ENCODE measurements at regions not wholly inside any gene's neighbourhood (a gene's known extent, or its start where the extent isn't known, plus 50 kb on each side); places are given as distances from the start of the nearest gene placed in this dataset.
"Not testable (repeated sequence)": the region's sequence is repeated elsewhere in the genome, so short reads cannot be mapped to it uniquely, and the experiment has no call there.

DNA sequence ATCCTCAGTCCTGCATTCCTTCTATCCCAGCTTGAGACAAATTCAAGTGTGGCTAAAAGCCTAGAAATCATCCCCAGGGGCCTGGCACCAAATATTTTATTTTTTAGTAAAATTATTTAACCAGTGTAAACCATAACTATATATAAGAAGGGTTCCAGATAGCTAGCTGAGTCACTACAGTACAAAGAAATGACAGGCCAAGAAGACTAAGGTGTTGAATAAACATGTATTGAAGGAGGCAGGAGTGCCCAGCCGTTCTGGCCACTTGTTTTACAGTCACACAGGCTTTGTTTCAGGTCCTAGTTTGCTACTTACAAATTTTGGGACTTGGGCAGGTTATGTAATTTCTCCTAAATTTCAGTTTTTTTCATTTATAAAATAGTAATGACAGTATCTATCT is 225.9 kb upstream of the PITX2 start:
- no peak for DNase-seq (ENCODE audit: low read depth in 3 of 3)

DNA sequence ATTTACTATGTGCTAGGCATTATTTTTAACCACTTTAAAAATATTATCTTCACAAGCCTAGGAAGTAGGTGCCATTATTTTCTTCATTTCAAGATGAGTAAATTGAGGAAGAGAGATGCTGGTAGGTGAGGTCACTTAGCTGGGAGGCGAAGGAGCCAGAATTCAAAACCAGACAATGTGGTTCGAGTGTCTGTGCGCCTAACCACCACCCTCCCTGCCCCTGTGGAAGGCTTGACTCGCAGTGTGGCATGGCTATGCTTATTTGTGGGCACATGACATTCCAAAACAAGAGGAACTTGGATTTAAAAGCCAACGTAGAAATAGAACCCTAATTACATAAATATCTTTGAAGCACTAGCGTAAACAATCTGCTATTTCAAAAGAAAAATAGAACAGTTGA is 226.6 kb upstream of the PITX2 start:
- DNase-seq (ENCODE audit: low read depth in 3 of 3): no peak

DNA sequence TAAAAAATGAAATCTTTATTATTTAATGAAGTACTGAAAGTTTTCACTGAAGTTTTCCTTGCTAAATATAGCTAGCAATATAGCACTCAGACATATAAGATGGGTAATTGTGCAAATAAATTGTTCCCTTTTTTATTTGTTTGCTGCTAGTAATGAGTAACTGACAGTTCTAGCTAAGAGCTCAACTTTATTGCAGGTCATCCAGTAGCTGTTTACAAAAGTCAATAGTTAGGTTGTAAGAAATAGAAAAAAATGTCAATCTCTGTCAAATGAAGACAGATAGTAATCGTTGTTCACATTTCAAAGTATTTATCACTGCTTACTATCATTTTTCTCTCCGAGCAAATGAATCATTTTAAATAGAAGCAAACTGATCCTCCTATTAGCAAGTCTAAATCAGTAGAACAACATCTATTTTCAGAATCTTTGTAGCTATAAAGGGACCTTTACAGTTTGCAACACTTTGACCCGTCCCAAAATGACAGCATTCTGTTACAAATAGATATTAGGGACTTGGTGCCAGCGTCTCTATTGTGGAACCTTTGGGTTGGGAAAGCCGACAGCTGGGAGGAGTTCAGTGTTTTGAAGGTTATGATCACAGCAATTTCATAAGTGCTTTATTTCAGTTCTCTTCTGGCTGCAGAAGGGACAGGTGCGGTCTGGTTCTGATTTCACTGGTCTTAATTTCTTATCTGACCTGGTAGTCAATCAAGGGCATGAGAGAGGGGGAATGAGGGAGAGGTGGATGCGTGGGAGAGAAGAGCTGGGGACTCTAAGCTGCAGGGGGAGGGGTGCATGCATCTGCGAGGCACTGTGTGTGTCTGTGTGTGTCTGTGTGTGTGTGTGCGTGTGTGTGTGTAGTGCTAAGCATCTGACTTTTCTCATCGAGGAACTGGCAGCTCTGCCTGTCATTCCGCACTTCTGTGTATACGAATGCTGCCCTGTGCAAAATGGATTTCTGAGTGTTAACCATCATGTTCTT is 227.9 kb upstream of the PITX2 start:
- no peak for DNase-seq (ENCODE audit: low read depth in 3 of 3)

DNA sequence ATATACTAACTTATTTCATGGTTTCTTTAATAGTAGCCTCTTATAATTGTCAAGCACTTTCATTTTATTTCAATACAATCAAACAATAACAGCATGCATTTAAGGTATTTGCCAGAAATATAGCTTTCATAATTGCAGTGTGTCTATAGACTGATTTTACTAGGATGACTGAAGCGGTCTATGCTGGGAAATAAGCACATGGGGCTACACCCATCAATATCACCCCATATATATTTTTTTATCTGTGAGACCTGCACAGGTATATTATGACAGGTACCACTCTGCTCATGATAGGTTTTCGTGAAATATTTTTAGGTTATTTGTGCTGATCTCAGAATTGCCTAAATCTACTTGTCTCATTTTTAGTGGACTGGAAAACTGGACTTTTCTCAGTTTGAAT is 229.1 kb upstream of the PITX2 start:
- no peak for DNase-seq (ENCODE audit: low read depth in 3 of 3)

DNA sequence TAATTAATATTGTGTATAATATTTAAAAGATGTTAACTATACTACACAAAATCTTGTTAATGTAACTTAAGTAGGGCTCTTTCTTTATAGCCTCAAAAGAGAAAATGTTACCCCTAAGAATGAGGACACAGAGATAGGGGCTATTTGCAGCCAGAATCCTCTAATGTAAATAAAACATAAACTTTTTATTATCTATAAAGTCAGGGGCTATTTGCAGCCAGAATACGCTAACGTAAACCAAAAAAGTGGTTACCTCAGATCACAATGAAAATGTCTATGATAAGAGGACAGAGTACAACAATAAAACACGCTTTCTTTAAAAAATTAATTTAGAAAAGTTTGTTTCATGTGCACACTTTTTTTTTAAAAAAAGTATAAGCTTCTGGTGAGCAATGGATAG is 229.9 kb upstream of the PITX2 start:
- DNase-seq (ENCODE audit: low read depth in 3 of 3): no peak

DNA sequence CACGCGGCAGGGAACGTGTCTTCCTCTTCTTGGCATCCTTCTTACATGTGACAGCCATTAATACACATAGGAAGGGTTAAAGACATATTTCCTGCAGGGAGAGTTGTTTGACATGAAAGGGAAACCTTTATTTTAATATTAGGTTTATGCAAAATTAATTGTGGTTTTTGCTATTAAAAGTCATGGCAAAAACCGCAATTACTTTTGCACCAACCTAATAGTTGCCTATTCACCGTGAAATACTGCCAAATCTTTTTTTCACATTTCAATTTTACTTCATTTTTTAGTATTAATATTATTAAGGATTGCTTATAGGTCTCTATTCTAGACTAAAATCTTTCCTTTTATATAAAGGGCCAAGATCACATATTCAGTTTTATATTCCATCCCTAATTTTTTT is 230.4 kb upstream of the PITX2 start:
- no peak for DNase-seq (ENCODE audit: low read depth in 3 of 3)

DNA sequence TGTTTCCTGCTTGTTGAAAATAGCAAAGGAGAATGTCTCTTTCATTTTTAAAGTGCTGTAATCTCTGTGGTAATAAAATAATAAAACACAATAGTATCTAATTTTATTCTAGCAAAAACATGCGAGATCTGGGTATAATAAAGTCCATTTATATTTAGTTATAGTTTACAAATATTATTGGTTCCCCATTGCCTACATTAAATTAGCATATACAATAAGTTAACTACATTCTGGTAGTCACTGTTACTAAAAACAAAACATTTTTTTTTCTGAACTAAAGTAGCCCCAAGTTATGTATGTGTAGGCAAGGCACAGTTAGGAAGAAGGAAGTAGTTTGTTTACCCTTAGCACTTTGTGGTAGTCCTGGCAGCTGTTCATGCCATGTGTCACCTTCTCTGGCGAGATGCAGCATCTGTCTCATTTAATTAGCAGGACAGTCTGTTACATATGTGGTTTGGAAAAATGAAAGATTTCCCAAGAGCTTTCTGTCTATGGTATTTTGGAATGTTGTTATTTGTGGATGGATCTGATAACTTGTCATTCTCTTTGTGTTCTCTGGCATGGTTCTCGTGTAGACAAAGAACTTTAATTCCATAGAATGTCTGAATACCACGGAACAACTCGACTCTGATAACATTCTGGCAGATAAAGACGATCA is 231.3 kb upstream of the PITX2 start:
- DNase-seq (ENCODE audit: low read depth in 3 of 3): no peak

DNA sequence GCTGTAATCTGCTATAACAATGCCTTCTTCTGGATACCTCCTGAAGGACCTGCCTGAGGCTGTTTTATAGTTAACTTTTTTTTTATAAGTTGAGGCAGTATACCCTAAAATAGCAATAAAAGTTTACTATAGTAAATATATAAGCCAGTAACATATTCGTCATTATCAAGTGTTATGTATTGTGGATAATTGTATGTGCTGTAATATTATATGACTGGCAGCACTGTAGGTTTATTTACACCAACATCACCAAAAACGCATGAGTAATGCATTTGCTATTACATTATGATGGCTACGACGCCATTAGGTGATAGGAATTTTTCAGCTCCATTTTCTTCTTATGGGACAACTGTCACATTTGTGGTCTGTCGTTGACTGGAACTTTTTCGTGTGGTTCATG is 237.2 kb upstream of the PITX2 start:
- no peak for DNase-seq (ENCODE audit: low read depth in 3 of 3)

DNA sequence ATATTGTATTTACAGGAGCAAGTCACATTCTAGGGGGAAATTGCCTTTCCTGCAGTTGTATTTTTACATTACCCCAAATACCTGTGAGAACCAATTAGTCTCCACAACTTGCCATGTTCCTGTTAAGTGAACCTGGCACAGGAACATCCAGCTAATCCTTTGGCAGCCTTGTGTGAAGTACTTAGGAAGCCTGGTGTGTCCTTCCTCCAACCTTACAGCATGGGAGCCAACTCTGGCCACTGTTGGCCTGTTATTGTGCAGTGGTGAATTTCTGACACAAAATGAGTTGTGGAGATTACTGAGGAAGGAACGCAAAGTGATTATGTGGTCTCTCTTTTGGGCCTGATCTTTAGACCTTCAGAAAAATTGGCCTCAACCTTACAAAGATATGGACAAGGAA is 238.0 kb upstream of the PITX2 start:
- no peak for DNase-seq (ENCODE audit: low read depth in 3 of 3)

DNA sequence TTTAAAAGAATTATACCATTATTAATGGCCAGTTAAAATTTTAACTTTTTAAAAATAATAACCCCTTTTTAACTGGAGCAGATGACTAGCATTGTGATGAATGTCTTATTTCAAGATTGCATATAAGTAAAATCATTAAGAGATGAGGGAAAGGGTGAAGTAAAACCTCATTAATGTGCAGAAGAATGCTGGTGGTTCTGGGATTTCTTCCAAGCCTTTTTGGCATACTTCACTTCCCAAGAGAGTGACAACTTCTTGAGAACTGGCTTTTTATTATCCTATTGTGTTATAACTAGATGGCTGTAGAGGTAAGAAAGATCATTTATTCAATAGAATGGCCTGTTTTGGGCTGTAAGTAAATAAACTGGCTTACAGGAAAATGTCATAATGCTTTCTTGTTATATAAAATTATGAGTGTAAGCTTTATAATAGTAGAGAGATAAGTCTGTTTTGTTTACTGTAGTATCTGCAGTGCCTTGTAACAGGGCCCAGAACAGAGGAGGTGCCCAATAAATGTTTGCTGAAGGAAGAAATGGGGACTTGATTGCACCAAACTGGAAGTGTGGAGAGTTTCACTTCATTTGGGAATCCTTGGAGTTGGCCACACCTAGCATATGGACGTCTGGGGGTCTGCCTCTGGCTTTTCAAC is 242.9 kb upstream of the PITX2 start:
- DNase-seq (ENCODE audit: low read depth in 3 of 3): no peak

DNA sequence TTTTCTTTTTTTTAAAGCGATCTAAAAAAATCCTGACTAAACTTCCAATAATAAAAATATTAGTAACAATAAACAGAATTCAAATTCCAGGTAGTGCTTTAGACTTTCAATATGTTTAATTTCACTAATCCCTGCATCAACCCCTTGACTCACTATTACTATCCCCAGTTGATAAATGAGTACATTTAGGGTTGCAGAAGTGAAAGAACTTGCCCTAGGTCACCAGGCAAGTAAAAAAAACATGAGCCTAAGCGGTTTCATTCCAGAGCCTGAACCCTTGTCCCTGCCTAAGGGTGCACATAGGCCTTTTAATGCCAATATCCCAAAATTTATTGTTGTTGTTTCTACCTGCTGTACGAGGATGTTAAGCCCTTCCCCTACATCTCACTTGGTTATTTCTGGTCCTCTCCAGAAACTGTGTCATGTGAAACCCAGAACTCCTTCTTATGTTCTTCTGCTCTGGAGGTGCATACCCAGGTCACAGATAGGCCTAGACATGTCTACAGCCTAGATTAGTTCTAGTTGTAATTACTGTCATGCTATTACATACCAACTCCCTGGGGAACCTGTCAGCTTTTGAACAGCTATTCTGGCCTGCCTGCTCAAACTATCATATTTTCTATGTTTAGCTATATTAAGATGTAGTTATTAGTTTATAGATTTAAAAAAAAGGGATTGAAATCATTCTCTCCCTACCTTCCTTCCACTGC is 244.5 kb upstream of the PITX2 start:
- DNase-seq (ENCODE audit: low read depth in 3 of 3): no peak

DNA sequence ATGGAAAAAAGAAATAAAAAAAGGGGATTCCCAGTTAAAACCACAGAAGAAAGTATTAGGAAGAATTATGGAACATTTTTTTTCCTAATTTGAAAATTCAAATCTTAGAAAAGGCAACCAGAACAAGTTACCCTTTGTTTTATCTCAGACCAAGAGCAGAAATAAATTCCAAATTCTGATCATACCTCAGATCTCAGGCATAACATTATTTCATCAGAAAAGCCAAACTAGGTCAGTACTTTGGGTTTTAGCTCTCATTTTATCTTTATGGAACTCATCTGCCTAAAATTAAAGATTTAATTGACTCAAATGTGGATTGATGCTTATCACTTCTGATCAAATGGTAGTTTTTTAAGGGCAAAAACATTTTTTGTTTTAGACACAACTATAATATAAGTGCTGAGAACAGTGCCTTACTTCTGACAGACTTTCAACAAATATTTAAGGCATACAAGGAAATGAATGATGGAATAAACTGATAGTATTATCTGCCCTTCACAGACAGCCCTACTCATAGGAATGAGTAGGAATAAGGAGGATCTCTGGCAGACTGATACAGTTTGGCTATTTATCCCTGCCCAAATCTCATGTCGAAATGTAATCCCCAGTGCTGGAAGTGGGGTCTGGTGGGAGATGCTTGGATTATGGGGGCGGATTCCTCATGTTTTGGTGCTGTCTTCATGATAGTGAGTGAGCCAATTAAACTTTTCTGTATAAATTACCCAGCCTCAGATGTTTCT is 245.3 kb upstream of the PITX2 start:
- DNase-seq (ENCODE audit: low read depth in 3 of 3): no peak

DNA sequence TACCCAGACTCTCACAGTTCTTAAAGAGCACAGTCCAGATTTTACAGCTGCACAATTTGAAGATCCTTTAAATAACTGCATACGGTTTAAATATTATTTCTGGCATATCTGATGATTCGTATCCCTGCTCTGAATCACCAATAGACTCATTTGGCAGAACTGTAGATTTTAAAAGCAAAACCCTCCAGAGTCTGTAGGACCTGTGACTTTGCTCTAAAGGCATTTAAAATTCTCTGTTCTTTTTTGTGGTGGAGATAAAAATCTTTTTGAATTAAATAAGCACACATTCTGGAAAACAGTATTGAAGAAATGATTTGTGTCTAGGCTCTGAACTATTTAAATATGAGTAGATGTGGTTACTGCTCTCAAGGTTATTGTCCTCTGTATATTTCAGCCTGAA is 246.2 kb upstream of the PITX2 start:
- no peak for DNase-seq (ENCODE audit: low read depth in 3 of 3)

DNA sequence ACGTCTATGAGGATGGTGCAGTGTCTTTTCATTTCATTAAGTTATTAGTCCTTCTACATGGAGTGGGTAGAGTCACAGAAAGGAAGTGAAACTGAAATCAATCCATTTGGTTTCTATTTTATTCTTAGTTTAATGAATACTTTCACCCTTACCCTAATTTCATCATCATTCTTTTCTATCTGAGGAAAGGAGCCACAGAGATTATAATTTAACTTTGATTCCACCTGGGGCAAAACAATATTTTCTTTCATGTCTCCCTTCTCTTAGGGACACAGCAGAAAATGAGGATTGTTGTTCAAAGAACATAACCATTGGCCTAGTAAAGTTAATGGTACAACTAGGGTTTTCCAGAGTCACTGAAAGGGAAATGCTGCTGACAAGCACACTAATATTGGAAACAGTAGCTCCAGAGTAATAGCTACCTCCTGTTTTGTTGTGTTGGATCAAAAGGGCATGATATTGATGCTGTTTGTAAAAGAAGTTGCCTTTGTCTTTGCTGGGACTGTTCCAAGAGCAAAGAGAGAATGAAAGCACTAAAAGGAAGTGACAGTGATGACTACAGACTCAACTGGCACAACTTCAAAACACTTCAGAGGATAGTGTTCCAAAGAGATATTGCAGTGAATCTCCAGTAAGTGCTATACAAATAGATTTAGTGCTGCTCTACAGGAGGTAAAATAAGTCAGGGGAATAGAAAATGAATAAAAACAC is 247.1 kb upstream of the PITX2 start:
- DNase-seq (ENCODE audit: low read depth in 3 of 3): no peak

DNA sequence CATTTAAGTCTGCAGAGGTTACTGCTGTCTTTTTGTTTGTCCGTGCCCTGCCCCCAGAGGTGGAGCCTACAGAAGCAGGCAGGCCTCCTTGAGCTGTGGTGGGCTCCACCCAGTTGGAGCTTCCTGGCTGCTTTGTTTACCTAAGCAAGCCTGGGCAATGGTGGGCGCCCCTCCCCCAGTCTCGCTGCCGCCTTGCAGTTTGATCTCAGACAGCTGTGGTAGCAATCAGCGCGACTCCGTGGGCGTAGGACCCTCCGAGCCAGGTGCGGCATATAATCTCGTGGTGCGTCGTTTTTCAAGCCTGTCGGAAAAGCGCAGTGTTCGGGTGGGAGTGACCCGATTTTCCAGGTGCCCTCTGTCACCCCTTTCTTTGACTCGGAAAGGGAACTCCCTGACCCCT is 253.3 kb upstream of the PITX2 start:
- not testable (repeated sequence) for DNase-seq (ENCODE audit: low read depth in 3 of 3)

DNA sequence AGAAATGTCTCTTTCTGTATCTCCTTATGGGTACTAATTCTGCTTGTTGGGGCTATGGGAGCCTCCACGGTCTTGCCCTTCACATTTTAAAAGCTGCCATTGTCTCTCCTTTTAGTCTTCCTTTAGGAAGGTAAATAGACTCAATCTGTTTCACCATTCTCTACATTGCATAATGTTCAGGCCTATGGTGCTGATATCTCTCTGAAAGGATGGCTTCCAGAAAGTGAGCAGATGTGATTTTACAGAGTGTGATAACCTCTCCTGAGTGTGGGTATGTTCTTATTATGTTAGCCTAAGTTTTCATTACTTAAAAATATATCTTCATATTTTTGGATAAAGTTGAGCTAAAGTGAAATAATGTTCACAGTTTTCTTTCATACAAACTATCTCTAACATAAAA is 254.0 kb upstream of the PITX2 start:
- no peak for DNase-seq (ENCODE audit: low read depth in 3 of 3)

DNA sequence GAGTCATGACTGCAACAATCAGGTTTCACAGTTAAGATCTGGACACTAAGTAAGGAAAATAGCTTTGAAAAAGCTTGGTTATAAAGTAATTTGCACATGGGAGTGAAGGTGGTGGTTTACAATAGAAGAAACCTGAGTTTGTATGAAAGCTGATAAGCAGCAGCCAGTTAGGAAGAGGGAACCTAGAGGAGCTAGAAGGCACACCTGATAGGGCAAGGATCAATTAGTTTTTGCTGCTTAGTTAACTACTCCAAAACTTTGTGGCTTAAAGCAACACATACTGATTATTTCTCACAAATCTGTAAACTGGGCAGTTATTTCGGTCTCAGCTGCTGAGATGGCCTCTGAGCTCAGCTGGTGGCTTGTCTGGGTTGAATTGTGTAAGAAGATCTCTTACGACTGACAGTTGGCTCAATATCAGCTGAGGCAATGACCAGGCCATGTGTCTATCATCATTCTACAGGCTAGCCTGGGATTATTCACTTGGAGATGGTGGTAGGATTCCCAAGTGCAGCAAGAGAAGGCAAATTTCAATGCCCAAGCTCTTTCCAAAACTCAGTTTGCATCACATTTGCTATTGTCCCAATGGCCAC is 255.0 kb upstream of the PITX2 start:
- no peak for DNase-seq (ENCODE audit: low read depth in 3 of 3)

DNA sequence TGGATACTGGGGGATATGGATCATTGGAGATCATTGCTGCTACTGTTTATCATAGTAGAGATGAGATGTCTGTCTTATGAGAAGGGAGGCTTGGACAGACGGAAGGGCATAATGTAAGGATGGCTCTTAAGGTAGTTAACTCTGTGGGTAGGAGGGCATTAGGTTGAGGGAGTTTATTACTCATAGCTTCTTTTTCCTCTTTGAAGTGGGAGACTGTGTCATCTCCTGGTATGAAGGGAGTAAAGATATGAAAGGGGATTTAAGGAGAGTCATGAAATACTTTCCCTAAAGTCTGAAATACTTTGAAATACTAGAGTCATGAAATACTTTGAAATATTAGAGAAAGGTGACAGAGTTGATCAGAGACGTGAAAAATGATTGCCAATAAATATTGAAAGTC is 255.5 kb upstream of the PITX2 start:
- DNase-seq (ENCODE audit: low read depth in 3 of 3): no peak

DNA sequence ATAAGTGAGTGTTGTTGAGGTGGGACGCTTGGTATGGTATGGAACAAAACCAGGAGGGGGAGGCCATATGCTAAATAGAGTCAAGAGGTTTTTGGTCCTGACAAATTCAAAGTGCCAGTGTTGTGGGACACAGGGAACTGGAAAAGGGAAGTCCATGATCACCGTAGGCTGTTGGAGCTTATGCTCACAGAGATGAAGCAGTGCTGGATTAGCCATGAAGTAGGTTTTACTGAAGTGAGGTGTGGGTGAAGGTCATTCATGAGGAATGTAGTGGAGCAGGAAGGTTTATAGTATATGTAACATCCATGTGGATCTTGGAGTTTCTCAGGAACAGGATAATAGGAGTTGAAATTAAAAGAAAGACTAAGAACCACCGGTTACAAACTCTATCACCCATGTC is 256.1 kb upstream of the PITX2 start:
- DNase-seq (ENCODE audit: low read depth in 3 of 3): no peak

DNA sequence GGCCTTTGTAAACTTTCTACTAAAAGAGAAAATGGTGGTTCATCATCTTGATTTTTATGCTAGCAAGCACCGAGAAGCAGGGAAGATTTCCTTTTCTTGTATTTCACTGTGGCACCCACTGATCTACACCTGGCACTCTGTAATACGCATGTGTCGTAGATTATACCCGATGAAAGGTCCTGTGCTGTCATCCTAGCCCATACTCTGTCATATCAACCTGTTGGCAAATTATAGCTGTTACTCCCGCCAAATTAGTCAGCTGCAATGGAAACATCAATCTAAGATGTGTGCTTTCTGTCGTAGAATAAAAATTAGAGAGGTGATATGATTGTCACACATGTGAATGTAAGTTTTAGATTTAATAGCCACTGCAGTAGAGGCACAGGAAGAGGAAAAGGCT is 263.4 kb upstream of the PITX2 start:
- no peak for DNase-seq (ENCODE audit: low read depth in 3 of 3)

All from stimulated activated CD4-positive, alpha-beta T cell treated with anti-CD3 and anti-CD28 coated beads, TNF-alpha, amount 100 ng/mL, for 48 hours (primary cell).